ENCODE measurements at regions not wholly inside any gene's neighbourhood (a gene's known extent, or its start where the extent isn't known, plus 50 kb on each side); places are given as distances from the start of the nearest gene placed in this dataset.

- TF ChIP-seq CTCF (conservative IDR thresholded peaks at IDR 0.05; ENCODE audit: low read depth, low read length) (no peak), EZH2 (IDR thresholded peaks at IDR 0.05; ENCODE audit: borderline replicate concordance, low read depth, low read length, poor library complexity, severe bottlenecking) (no peak)
Observed at GRCh38 chr10:36002445-36002844, 360.3 kb upstream of the FZD8 start.

All from A673 (cell line).